Osteoblast (primary cell): ENCODE measurements at regions not wholly inside any gene's neighbourhood (a gene's known extent, or its start where the extent isn't known, plus 50 kb on each side); places are given as distances from the start of the nearest gene placed in this dataset.

Source experiments
- DNase-seq: peaks from one replicate; pipeline ENCODE4 v3.0.0; 2011; ENCODE audit warnings: low spot score, mixed read lengths; ENCODE audit not compliant: insufficient read length; ENCODE audit errors: missing footprints
- H2AFZ ChIP-seq: 2 replicates; pipeline ENCODE4 v1.6.0; 2011; ENCODE audit warnings: mild to moderate bottlenecking, low read length
- H3K27ac ChIP-seq: 2 replicates; pipeline ENCODE4 v1.5.1; 2011; ENCODE audit warnings: mild to moderate bottlenecking, low read depth, low read length, moderate library complexity
- H3K27me3 ChIP-seq: 2 replicates; pipeline ENCODE4 v1.6.0; 2012; ENCODE audit warnings: mild to moderate bottlenecking, control low read depth, inconsistent platforms, low read length, moderate library complexity; ENCODE audit not compliant: insufficient read depth
- H3K36me3 ChIP-seq: 2 replicates; pipeline ENCODE4 v1.5.1; 2011; ENCODE audit warnings: mild to moderate bottlenecking, low read length, control low read depth, moderate library complexity; ENCODE audit not compliant: insufficient read depth
- H3K4me1 ChIP-seq: 2 replicates; pipeline ENCODE4 v1.5.1; 2011; ENCODE audit warnings: mild to moderate bottlenecking, low read length, control low read depth, moderate library complexity; ENCODE audit not compliant: insufficient read depth
- H3K4me2 ChIP-seq: 2 replicates; pipeline ENCODE4 v1.6.0; 2011; ENCODE audit warnings: mild to moderate bottlenecking, low read length; ENCODE audit not compliant: insufficient read depth
- H3K4me3 ChIP-seq: fragments of 200-600 bp; sonication (generic); 3 replicates; pipeline ENCODE4 v1.5.1; 2012; ENCODE audit warnings: mild to moderate bottlenecking, low read length, inconsistent platforms; ENCODE audit not compliant: insufficient read depth
- H3K79me2 ChIP-seq: 2 replicates; pipeline ENCODE4 v1.6.0; 2012; ENCODE audit warnings: mild to moderate bottlenecking, low read length, control low read depth, inconsistent platforms; ENCODE audit not compliant: insufficient read depth
- H3K9me3 ChIP-seq: 2 replicates; pipeline ENCODE4 v1.5.1; 2011; ENCODE audit warnings: low read depth, low read length, control low read depth
- H4K20me1 ChIP-seq: 2 replicates; pipeline ENCODE4 v1.6.0; 2012; ENCODE audit warnings: mild to moderate bottlenecking, low read length, control low read depth; ENCODE audit not compliant: insufficient read depth
- CTCF ChIP-seq: IDR thresholded peaks from 2 replicates; pipeline ENCODE4 v1.5.1; 2011; ENCODE audit warnings: mild to moderate bottlenecking, low read depth, low read length, moderate library complexity; ENCODE audit errors: extremely low read depth

DNA sequence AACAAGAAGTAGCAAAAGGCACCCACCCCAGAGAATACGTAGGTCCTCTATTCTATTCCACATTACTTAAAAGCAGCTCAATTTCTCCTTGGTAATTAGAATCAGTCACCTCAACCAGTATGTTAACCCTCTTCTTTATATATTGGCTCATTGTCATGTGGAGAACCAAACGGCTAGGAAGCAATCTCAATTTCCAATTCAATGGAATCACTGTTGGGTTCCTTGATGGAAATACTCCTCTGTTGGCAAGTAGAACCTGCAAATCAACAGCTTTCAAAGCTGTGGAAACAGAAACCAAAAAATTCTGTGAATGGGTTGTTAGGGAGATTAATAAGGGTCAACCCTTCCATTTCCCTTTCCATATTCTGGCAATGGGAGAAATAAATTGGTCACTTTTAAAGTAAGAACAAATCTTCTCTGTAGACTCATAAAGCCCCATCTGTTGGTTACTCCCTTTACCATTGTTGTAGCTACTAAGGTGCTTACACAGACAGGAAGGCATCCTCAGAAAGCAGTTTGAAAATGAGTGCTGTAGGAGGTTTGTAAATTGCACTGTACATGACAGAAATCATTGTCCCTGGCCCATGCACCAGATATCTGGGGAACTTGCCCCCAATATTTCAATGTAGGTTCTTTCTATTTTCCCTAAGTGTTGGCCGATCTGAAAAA lies 138.6 kb upstream of the UFM1 start:
- Histone ChIP-seq H3K36me3 (no peaks in the 10 kb centered on the region), H3K4me1 (no peaks in the 10 kb centered on the region), H4K20me1 (no peaks in the 10 kb centered on the region), H3K4me2 (no peak overlapping the region), H3K9me3 (no peaks in the 10 kb centered on the region), H2AFZ (no peak overlapping the region), H3K4me3 (no peak overlapping the region), H3K27ac (no peak overlapping the region), H3K27me3 (no peaks in the 10 kb centered on the region), H3K79me2 (no peaks in the 10 kb centered on the region)
- no peak for TF ChIP-seq CTCF
- DNase-seq = no peak

- H3K4me2 ChIP-seq = no peak overlapping the region
- H3K4me1 ChIP-seq = no peaks in the 10 kb centered on the region
- no peak overlapping the region for H3K4me3 ChIP-seq
- H2AFZ ChIP-seq = no peak overlapping the region
- no peak for DNase-seq
- TF ChIP-seq CTCF = no peak
- H4K20me1 ChIP-seq = no peaks in the 10 kb centered on the region
- no peaks in the 10 kb centered on the region for H3K27me3 ChIP-seq
- no peaks in the 10 kb centered on the region for H3K36me3 ChIP-seq
- H3K27ac ChIP-seq = no peak overlapping the region
- no peaks in the 10 kb centered on the region for H3K9me3 ChIP-seq
- no peaks in the 10 kb centered on the region for H3K79me2 ChIP-seq
Observed at GRCh38 chr13:38204556-38204955, 145.1 kb upstream of the UFM1 start.

GRCh38 chr13:38202740-38203139 lies 146.9 kb upstream of the UFM1 start:
- no peak overlapping the region for H3K4me2 ChIP-seq
- H3K36me3 ChIP-seq = no peaks in the 10 kb centered on the region
- no peak for DNase-seq
- no peaks in the 10 kb centered on the region for H3K27me3 ChIP-seq
- no peaks in the 10 kb centered on the region for H3K4me1 ChIP-seq
- H3K27ac ChIP-seq = no peak overlapping the region
- no peaks in the 10 kb centered on the region for H3K9me3 ChIP-seq
- no peaks in the 10 kb centered on the region for H4K20me1 ChIP-seq
- no peaks in the 10 kb centered on the region for H3K79me2 ChIP-seq
- TF ChIP-seq CTCF = no peak
- no peak overlapping the region for H3K4me3 ChIP-seq
- H2AFZ ChIP-seq = no peak overlapping the region

DNA sequence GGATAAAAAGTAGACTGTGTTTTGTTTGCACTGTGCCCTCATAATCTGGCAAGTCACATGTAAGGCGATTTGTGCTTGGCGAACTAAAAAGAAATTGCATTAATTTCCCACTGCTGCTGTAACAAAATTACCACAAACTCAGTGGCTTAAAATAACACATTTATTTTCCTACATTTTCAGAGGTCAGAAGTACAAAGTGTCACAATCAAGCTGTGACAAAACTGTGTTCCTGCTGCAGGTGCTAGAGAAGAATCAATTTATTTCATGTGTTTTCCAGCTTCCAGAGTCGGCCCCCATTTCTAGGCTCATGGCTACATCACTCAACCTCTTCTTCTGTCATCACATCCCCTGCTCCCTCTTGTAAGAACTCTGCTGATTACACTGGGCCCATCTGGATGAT lies 158.6 kb upstream of the UFM1 start:
- no peaks in the 10 kb centered on the region for H3K27me3 ChIP-seq
- no peaks in the 10 kb centered on the region for H3K79me2 ChIP-seq
- H4K20me1 ChIP-seq = no peaks in the 10 kb centered on the region
- no peak for DNase-seq
- no peak overlapping the region for H3K27ac ChIP-seq
- no peak overlapping the region for H3K4me2 ChIP-seq
- no peak overlapping the region for H2AFZ ChIP-seq
- H3K36me3 ChIP-seq = no peaks in the 10 kb centered on the region
- no peak overlapping the region for H3K4me3 ChIP-seq
- no peak for TF ChIP-seq CTCF
- no peaks in the 10 kb centered on the region for H3K4me1 ChIP-seq
- H3K9me3 ChIP-seq = no peaks in the 10 kb centered on the region
